SK-N-SH (cell line): ENCODE measurements at regions not wholly inside any gene's neighbourhood (a gene's known extent, or its start where the extent isn't known, plus 50 kb on each side); places are given as distances from the start of the nearest gene placed in this dataset.

Experiments used
- CHD2 ChIP-seq: fragments of 150-350 bp; IDR thresholded peaks from 2 replicates; pipeline ENCODE4 v1.6.1; 2018; ENCODE audit warnings: low read length; ENCODE audit not compliant: partially characterized antibody
- TAF1 ChIP-seq: IDR thresholded peaks from 2 replicates; pipeline ENCODE4 v1.6.1; 2012; ENCODE audit warnings: low read depth, mild to moderate bottlenecking, low read length, moderate library complexity, borderline replicate concordance
- YY1 ChIP-seq: IDR thresholded peaks from 2 replicates; pipeline ENCODE4 v1.4.0; 2012; ENCODE audit warnings: low read depth, mild to moderate bottlenecking
- TF ChIP-seq, protein P1 (sequence below): fragments of 200-600 bp; sonication (generic); IDR thresholded peaks from 2 replicates; pipeline ENCODE4 v1.6.1; 2017; ENCODE audit warnings: antibody characterized with exemption, mild to moderate bottlenecking, moderate library complexity

DNA sequence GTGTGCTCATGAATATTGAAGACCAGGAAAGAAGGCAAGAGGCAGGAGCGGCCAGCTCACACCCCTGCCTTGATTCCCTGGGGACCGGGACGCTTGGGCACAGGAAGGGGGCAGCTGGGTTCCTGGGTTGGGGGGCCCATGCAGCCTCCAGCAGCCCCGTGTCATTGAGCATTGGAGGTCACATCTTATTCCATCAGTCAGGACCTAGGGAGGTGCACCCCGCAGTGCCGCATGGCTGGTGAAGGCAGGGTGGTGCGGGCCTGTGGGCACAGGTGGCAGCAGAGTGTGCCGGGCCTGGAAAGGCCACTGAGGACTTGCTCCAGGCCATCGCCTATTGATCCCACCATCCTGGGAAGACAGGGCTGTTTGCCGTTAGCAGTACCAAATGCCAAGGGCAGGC is 116.3 kb upstream of the NECTIN1 start:
- TF ChIP-seq TAF1: no peak
- no peak for TF ChIP-seq CHD2
- TF ChIP-seq YY1: no peak
- TF ChIP-seq, protein P1, sequence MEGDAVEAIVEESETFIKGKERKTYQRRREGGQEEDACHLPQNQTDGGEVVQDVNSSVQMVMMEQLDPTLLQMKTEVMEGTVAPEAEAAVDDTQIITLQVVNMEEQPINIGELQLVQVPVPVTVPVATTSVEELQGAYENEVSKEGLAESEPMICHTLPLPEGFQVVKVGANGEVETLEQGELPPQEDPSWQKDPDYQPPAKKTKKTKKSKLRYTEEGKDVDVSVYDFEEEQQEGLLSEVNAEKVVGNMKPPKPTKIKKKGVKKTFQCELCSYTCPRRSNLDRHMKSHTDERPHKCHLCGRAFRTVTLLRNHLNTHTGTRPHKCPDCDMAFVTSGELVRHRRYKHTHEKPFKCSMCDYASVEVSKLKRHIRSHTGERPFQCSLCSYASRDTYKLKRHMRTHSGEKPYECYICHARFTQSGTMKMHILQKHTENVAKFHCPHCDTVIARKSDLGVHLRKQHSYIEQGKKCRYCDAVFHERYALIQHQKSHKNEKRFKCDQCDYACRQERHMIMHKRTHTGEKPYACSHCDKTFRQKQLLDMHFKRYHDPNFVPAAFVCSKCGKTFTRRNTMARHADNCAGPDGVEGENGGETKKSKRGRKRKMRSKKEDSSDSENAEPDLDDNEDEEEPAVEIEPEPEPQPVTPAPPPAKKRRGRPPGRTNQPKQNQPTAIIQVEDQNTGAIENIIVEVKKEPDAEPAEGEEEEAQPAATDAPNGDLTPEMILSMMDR: no peak
